GM12878 (cell line): ENCODE measurements at regions not wholly inside any gene's neighbourhood (a gene's known extent, or its start where the extent isn't known, plus 50 kb on each side); places are given as distances from the start of the nearest gene placed in this dataset.

ENCODE experiments used
- ATAC-seq: fragments of 200-7000 bp; cut with Tn5 transposase; 3 replicates; pipeline ENCODE4 v1.9.1; 2020; ENCODE audit warnings: mild to moderate bottlenecking, moderate library complexity
- BruUV-seq: library from RNA; stranded (reverse); fragments of 400-500 nt; replicated peaks from 2 replicates; lab custom pipeline; 2021; lab: Mats Ljungman, UMichigan
- CTCF ChIA-PET: fragments of 300-600 bp; sonication (Branson Sonifier 250); formaldehyde crosslinking; extraction: SDS; loops from one replicate; lab custom pipeline; 2021; ENCODE audit warnings: inconsistent platforms; lab: Yijun Ruan, JAX
- POLR2A ChIA-PET: fragments of 350-600 bp; formaldehyde crosslinking; extraction: SDS; loops from one replicate; lab custom pipeline; 2021; ENCODE audit warnings: inconsistent platforms; lab: Charles Lee
- RAD21 ChIA-PET: fragments of 300-600 bp; sonication (Branson Sonifier 250); formaldehyde crosslinking; loops from one replicate; lab custom pipeline; 2023; ENCODE audit warnings: antibody characterized with exemption; ENCODE audit not compliant: unreplicated experiment; lab: Charles Lee
- SMC1A ChIA-PET: fragments of 300-600 bp; sonication (Branson Sonifier 250); formaldehyde crosslinking; loops from one replicate; lab custom pipeline; 2023; ENCODE audit not compliant: unreplicated experiment, uncharacterized antibody; lab: Charles Lee
- DNase-seq: peaks from one replicate; pipeline ENCODE4 v3.0.0-alpha.2; 2011; ENCODE audit warnings: low read depth, low spot score
- FAIRE-seq: peaks from 3 replicates; lab custom pipeline; 2011; peaks lifted over from hg19 to GRCh38; lab: Jason Lieb, UNC
- H2AFZ ChIP-seq: 2 replicates; pipeline ENCODE4 v1.6.0; 2011; ENCODE audit warnings: low read depth, low read length, control low read depth; ENCODE audit not compliant: control insufficient read depth
- H3K27ac ChIP-seq: 2 replicates; pipeline ENCODE4 v1.5.1; 2011; ENCODE audit warnings: control low read depth; ENCODE audit not compliant: control insufficient read depth, insufficient read depth
- H3K27me3 ChIP-seq, 2 experiments: replicated peaks in 1 of 2; 2 replicates each; pipeline versions ENCODE4 v1.6.0 to v1.6.1; 2011; ENCODE audit warnings: low read length in 1 of 2; ENCODE audit not compliant: control insufficient read depth in 2 of 2, insufficient read depth in 2 of 2
- H3K36me3 ChIP-seq, 2 experiments: 2 replicates each; pipeline ENCODE4 v1.5.1; 2011; ENCODE audit warnings: low read length in 1 of 2; ENCODE audit not compliant: control insufficient read depth in 2 of 2, insufficient read depth in 2 of 2
- H3K4me1 ChIP-seq: 2 replicates; pipeline ENCODE4 v1.6.1; 2011; ENCODE audit warnings: mild to moderate bottlenecking, low read length, moderate library complexity, mixed read lengths; ENCODE audit not compliant: control insufficient read depth, insufficient read depth
- H3K4me2 ChIP-seq: 2 replicates; pipeline ENCODE4 v1.6.0; 2011; ENCODE audit warnings: control low read depth; ENCODE audit not compliant: control insufficient read depth, insufficient read depth
- H3K4me3 ChIP-seq: fragments of 200-600 bp; sonication (generic); 2 replicates; pipeline ENCODE4 v1.5.1; 2016
- H3K79me2 ChIP-seq: 2 replicates; pipeline ENCODE4 v1.6.0; 2011; ENCODE audit warnings: low read length; ENCODE audit not compliant: control insufficient read depth, insufficient read depth
- H3K9ac ChIP-seq: 2 replicates; pipeline ENCODE4 v1.8.0; 2011; ENCODE audit warnings: low read length, control low read depth, mixed read lengths; ENCODE audit not compliant: control insufficient read depth, insufficient read depth
- H3K9me3 ChIP-seq: replicated peaks from 3 replicates; pipeline ENCODE4 v1.5.1; 2011; ENCODE audit warnings: mild to moderate bottlenecking, low read length; ENCODE audit not compliant: control insufficient read depth, insufficient read depth
- H4K20me1 ChIP-seq: 2 replicates; pipeline ENCODE4 v1.6.0; 2011; ENCODE audit not compliant: control insufficient read depth, insufficient read depth
- FOXK2 ChIP-seq: fragments of 450-650 bp; IDR thresholded peaks from 2 replicates; pipeline ENCODE4 v1.6.1; 2017; ENCODE audit warnings: mild to moderate bottlenecking, moderate library complexity
- PBX3 ChIP-seq: IDR thresholded peaks from 2 replicates; pipeline ENCODE4 v1.6.1; 2011; ENCODE audit warnings: mild to moderate bottlenecking, low read depth, low read length, moderate library complexity; ENCODE audit not compliant: insufficient replicate concordance
- SMAD1 ChIP-seq: fragments of 450-650 bp; IDR thresholded peaks from 2 replicates; pipeline ENCODE4 v1.6.1; 2018; ENCODE audit warnings: mild to moderate bottlenecking, low read depth; ENCODE audit not compliant: partially characterized antibody
- SUZ12 ChIP-seq: fragments of 200-600 bp; sonication (generic); IDR thresholded peaks from one replicate; pipeline ENCODE4 v1.6.1; 2018; ENCODE audit warnings: antibody characterized with exemption, mild to moderate bottlenecking; ENCODE audit not compliant: unreplicated experiment
- WGBS: methylation state at CpG from one replicate; pipeline ENCODE4 v1.1.6; 2016; ENCODE audit warnings: low lambda C conversion rate; ENCODE audit not compliant: insufficient replicate concordance, insufficient coverage; ENCODE audit errors: missing lambda C conversion rate; 5-methylcytosine and 5-hydroxymethylcytosine counted together
- in situ Hi-C: fragments of 300-500 bp; cut with MboI; formaldehyde crosslinking; loops from 9 replicates; pipeline ENCODE4 v1.14.3; 2018; ENCODE audit warnings: mixed read lengths
- intact Hi-C: fragments of 100-400 bp; cut with micrococcal nuclease; formaldehyde crosslinking; loops from one replicate; pipeline ENCODE4 v1.14.2; 2022; ENCODE audit not compliant: unreplicated experiment

- Histone ChIP-seq H3K36me3 (no peaks in the 10 kb centered on the region), H3K4me1 (no peaks in the 10 kb centered on the region), H3K9me3 (no peaks in the 10 kb centered on the region), H3K4me2 (no peak overlapping the region), H2AFZ (no peak overlapping the region), H3K27me3 (peaks cover 0 to 2% of the 10 kb centered on the region in 2 experiments; a peak in 2 of 4 replicates), H3K79me2 (no peaks in the 10 kb centered on the region), H3K27ac (no peak overlapping the region), H3K4me3 (no peak overlapping the region), H4K20me1 (no peaks in the 10 kb centered on the region), H3K9ac (no peak overlapping the region)
- BruUV-seq, result no TSS peak
- no peak for FAIRE-seq
- no peak for DNase-seq
- ChIA-PET SMC1A (no interaction called here), CTCF (no interaction called here), POLR2A (no interaction called here), RAD21 (no interaction called here)
- in situ Hi-C loops (no loop called here), intact Hi-C loops (no loop called here)
- 13% methylated on average over 5 of the region's 5 CpGs for WGBS
- ATAC-seq, result no peak
- TF ChIP-seq PBX3 (no peak), SUZ12 (no peak)
Observed at GRCh38 chr1:22224091-22224490, 81.2 kb upstream of the WNT4 start.

- intact Hi-C loops, result no loop called here
- no peak overlapping the region for H3K4me2 ChIP-seq
- H4K20me1 ChIP-seq, result no peaks in the 10 kb centered on the region
- H3K9ac ChIP-seq, result no peak overlapping the region
- POLR2A ChIA-PET, result no interaction called here
- no peak for DNase-seq
- no peak for TF ChIP-seq SMAD1
- no peak for TF ChIP-seq FOXK2
- no peak for TF ChIP-seq PBX3
- TF ChIP-seq, all 136 proteins: peak for 0
- Histone ChIP-seq H3K4me1 (no peaks in the 10 kb centered on the region), H3K36me3 (no peaks in the 10 kb centered on the region), H3K9me3 (no peaks in the 10 kb centered on the region), H3K4me3 (no peak overlapping the region), H2AFZ (no peak overlapping the region), H3K27me3 (peaks cover 0 to 2% of the 10 kb centered on the region in 2 experiments; a peak in 2 of 4 replicates), H3K27ac (no peak overlapping the region), H3K79me2 (no peaks in the 10 kb centered on the region)
- in situ Hi-C loops, result no loop called here
- 0% methylated on average over 1 of the region's 1 CpG for WGBS
- ChIA-PET RAD21 (no interaction called here), SMC1A (no interaction called here), CTCF (no interaction called here)
- FAIRE-seq (no peak), ATAC-seq (no peak)
- BruUV-seq, result no TSS peak
Observed at GRCh38 chr1:22224631-22225030, 81.7 kb upstream of the WNT4 start.
